GM21390 (cell line): ENCODE measurements at regions not wholly inside any gene's neighbourhood (a gene's known extent, or its start where the extent isn't known, plus 50 kb on each side); places are given as distances from the start of the nearest gene placed in this dataset.

Experiments used
- ATAC-seq: cut with Tn5 transposase; IDR thresholded peaks from one replicate; pipeline ENCODE4 v1.9.1; 2021; ENCODE audit not compliant: unreplicated experiment

- ATAC-seq, result no peak
These were observed 114.0 kb upstream of the HDGFL1 start for GRCh38 chr6:22455378-22455777.

GRCh38 chr6:22457996-22458395 is 111.4 kb upstream of the HDGFL1 start:
- no peak for ATAC-seq

- no peak for ATAC-seq
These were observed 102.6 kb upstream of the HDGFL1 start for GRCh38 chr6:22466665-22467245.

GRCh38 chr6:22467645-22468044 is 101.7 kb upstream of the HDGFL1 start:
- no peak for ATAC-seq

GRCh38 chr6:22468256-22468965 is 101.0 kb upstream of the HDGFL1 start:
- no peak for ATAC-seq

GRCh38 chr6:22470454-22471131 is 98.8 kb upstream of the HDGFL1 start:
- no peak for ATAC-seq

GRCh38 chr6:22471132-22471690 is 98.2 kb upstream of the HDGFL1 start:
- ATAC-seq, result no peak

- ATAC-seq, result no peak
These were observed 97.6 kb upstream of the HDGFL1 start for GRCh38 chr6:22471746-22472145.

- ATAC-seq, result no peak
These were observed 95.2 kb upstream of the HDGFL1 start for GRCh38 chr6:22473991-22474682.

GRCh38 chr6:22476811-22477390 is 92.5 kb upstream of the HDGFL1 start:
- ATAC-seq, result no peak

- no peak for ATAC-seq
These were observed 72.1 kb upstream of the HDGFL1 start for GRCh38 chr6:22497276-22497675.

GRCh38 chr6:22499815-22500214 is 69.6 kb upstream of the HDGFL1 start:
- no peak for ATAC-seq

GRCh38 chr6:22506496-22506895 is 62.9 kb upstream of the HDGFL1 start:
- no peak for ATAC-seq

GRCh38 chr6:22512686-22513427 is 56.5 kb upstream of the HDGFL1 start:
- ATAC-seq, result no peak

GRCh38 chr6:22513667-22514066 is 55.7 kb upstream of the HDGFL1 start:
- ATAC-seq, result no peak

GRCh38 chr6:22519237-22519636 is 50.1 kb upstream of the HDGFL1 start:
- no peak for ATAC-seq
